ENCODE measurements at regions not wholly inside any gene's neighbourhood (a gene's known extent, or its start where the extent isn't known, plus 50 kb on each side); places are given as distances from the start of the nearest gene placed in this dataset.

DNA sequence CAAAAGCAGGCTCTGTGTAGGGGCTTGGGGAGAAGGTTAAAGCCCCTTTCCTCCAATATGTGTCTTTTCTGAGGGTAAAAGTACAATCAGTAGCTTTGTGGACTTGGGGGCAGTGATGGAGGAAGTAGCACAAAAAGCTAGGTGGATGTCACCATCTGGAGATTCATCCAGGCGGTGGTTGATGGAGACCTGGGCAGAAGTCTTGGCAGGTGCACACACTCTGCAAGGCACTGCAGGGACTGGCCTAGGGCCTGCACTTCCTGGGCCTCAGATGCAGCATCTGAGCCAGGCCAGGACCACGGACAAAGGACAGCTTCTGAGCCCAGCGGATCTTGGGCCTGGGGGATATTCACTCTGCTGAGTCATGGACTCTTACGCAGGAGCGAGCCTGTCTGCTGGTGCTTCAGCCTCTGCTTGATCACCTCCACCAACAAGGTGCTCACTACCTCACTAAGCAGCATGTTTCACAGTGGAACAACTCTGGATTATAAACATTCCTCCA, 391.1 kb downstream of the TNS1 start:
- no peak overlapping the region for H3K4me3 ChIP-seq
- no peak overlapping the region for H3K27ac ChIP-seq
- TF ChIP-seq, protein P1, sequence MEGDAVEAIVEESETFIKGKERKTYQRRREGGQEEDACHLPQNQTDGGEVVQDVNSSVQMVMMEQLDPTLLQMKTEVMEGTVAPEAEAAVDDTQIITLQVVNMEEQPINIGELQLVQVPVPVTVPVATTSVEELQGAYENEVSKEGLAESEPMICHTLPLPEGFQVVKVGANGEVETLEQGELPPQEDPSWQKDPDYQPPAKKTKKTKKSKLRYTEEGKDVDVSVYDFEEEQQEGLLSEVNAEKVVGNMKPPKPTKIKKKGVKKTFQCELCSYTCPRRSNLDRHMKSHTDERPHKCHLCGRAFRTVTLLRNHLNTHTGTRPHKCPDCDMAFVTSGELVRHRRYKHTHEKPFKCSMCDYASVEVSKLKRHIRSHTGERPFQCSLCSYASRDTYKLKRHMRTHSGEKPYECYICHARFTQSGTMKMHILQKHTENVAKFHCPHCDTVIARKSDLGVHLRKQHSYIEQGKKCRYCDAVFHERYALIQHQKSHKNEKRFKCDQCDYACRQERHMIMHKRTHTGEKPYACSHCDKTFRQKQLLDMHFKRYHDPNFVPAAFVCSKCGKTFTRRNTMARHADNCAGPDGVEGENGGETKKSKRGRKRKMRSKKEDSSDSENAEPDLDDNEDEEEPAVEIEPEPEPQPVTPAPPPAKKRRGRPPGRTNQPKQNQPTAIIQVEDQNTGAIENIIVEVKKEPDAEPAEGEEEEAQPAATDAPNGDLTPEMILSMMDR (IDR thresholded peaks at IDR 0.05; ENCODE audit: low read depth, low read length): no peak
- no peak for DNase-seq (ENCODE audit: low read depth in 1 of 2, low spot score in 1 of 2)
- H3K36me3 ChIP-seq: no peaks in the 10 kb centered on the region
- no peaks in the 10 kb centered on the region for H3K27me3 ChIP-seq
- H3K9me3 ChIP-seq (ENCODE audit: low read depth): no peaks in the 10 kb centered on the region
- peaks cover 16% of the 10 kb centered on the region for H3K4me1 ChIP-seq (ENCODE audit: low read depth)

DNA sequence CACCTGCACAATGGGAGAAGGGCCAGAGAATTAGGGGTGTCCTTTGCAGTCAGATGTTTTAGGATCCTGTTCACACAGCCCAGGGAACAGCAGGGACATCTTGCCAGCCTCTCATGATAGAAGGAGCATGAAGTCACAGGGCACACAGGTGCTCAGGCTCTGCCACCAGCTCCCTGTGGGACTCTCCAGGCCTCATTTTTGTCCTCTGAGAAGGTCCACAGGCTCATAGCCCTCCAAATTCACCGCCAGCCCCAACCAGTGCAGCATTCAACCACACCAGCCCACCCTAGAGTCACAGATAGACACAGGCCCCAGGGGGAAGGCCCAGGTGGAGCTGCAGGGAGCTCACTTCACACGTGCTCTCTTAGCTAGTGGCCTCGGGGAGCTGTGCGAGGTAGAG, 391.7 kb downstream of the TNS1 start:
- H3K4me1 ChIP-seq (ENCODE audit: low read depth): peaks cover 16% of the 10 kb centered on the region
- no peaks in the 10 kb centered on the region for H3K36me3 ChIP-seq
- no peak overlapping the region for H3K27ac ChIP-seq
- H3K9me3 ChIP-seq (ENCODE audit: low read depth): no peaks in the 10 kb centered on the region
- H3K27me3 ChIP-seq: no peaks in the 10 kb centered on the region
- no peak for DNase-seq (ENCODE audit: low read depth in 1 of 2, low spot score in 1 of 2)
- H3K4me3 ChIP-seq: no peak overlapping the region
- TF ChIP-seq, protein P1 (IDR thresholded peaks at IDR 0.05; ENCODE audit: low read depth, low read length): no peak

DNA sequence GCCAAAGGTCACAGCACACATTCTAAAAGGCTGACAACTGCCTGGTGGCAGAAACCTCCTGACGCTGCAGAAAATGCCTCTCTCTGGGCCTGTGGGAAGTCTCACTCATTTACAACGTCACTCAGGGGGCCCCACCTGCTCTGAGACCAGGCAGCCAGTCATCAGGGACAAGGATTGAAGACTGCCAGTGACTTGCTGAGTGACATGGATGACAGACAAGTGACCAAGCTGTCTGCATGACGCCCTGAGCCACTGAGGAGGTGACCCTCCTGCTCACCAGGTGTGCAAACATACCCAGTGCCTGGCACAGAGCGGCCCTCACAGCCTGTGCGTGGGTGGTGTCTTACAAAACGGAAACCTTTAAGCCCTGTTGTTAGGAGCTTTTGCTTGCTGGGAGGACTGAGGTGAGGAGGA, 392.4 kb downstream of the TNS1 start:
- H3K9me3 ChIP-seq (ENCODE audit: low read depth): no peaks in the 10 kb centered on the region
- H3K4me3 ChIP-seq: no peak overlapping the region
- H3K27ac ChIP-seq: peak overlapping the region; percentile 1
- H3K27me3 ChIP-seq: no peaks in the 10 kb centered on the region
- TF ChIP-seq, protein P1 (IDR thresholded peaks at IDR 0.05; ENCODE audit: low read depth, low read length): no peak
- no peaks in the 10 kb centered on the region for H3K36me3 ChIP-seq
- no peak for DNase-seq (ENCODE audit: low read depth in 1 of 2, low spot score in 1 of 2)
- H3K4me1 ChIP-seq (ENCODE audit: low read depth): peaks cover 23% of the 10 kb centered on the region

DNA sequence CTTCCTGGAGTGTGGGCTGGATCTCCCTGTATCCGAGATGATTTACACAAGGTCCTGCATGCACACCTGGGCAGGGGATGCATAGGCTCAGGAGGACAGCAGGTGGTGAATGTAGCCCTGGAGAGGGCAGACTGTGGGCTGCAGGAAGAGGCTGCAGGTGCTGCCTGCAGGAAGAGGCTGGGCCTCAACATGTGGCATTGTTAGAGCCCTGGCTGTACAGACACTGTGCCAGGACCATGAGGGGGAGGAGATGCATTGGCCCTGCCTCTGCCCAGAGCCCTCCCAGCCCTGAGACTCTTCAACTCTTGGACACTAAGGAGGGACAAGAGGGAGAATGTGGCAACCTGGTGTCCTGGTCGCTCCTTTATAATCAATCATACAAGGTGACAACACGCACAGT, 392.8 kb downstream of the TNS1 start:
- Histone ChIP-seq H3K36me3 (no peaks in the 10 kb centered on the region), H3K9me3 (ENCODE audit: low read depth) (no peaks in the 10 kb centered on the region), H3K4me1 (ENCODE audit: low read depth) (peaks cover 27% of the 10 kb centered on the region), H3K4me3 (no peak overlapping the region), H3K27me3 (no peaks in the 10 kb centered on the region), H3K27ac (no peak overlapping the region)
- DNase-seq (ENCODE audit: low read depth in 1 of 2, low spot score in 1 of 2): no peak
- TF ChIP-seq, protein P1 (IDR thresholded peaks at IDR 0.05; ENCODE audit: low read depth, low read length): no peak

DNA sequence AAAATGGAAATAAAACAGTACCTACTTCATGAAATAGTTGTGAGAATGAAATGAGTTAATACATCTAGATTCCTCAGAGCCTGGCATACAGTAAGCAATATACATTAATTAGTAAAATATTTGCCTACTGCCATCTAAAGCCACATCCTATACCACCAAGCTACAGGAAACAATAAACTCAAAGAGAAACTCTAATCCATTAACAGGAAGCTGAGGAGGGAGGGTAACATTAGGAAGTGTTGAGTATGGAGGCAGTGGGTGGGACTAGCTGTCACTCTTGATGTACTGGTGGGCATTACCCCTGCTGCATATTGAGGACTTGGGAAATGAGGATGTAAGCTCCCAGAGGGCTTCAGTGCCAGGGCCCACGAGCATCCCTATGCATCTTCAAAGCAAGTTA, 396.5 kb downstream of the TNS1 start:
- H3K27me3 ChIP-seq: no peaks in the 10 kb centered on the region
- no peaks in the 10 kb centered on the region for H3K9me3 ChIP-seq (ENCODE audit: low read depth)
- no peak overlapping the region for H3K4me3 ChIP-seq
- no peak for DNase-seq (ENCODE audit: low read depth in 1 of 2, low spot score in 1 of 2)
- TF ChIP-seq, protein P1 (IDR thresholded peaks at IDR 0.05; ENCODE audit: low read depth, low read length): no peak
- no peak overlapping the region for H3K27ac ChIP-seq
- no peaks in the 10 kb centered on the region for H3K36me3 ChIP-seq
- H3K4me1 ChIP-seq (ENCODE audit: low read depth): peaks cover 38% of the 10 kb centered on the region
